ENCODE measurements at regions not wholly inside any gene's neighbourhood (a gene's known extent, or its start where the extent isn't known, plus 50 kb on each side); places are given as distances from the start of the nearest gene placed in this dataset.
"Not testable (repeated sequence)": the region's sequence is repeated elsewhere in the genome, so short reads cannot be mapped to it uniquely, and the experiment has no call there.

DNA sequence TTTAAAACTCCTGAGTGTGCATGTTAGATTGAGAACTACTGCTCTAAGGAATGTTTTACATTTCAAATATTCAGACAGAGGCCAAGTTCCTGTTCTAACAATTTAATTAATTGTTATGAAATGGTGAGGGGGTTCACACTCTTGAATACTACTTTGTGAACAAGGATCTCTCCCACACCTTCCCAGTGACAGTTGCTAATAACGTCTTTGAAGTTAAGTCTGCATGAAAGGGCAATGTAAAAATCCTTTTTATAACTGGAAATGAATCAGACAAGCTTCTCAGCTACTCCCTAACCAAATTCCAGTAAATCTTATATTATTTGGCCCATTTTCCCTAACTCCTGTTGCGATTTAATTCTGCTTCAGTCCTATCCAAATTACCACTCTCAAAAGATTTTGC, 828.5 kb upstream of the ADAMTS5 start:
- DNase-seq, result no peak

DNA sequence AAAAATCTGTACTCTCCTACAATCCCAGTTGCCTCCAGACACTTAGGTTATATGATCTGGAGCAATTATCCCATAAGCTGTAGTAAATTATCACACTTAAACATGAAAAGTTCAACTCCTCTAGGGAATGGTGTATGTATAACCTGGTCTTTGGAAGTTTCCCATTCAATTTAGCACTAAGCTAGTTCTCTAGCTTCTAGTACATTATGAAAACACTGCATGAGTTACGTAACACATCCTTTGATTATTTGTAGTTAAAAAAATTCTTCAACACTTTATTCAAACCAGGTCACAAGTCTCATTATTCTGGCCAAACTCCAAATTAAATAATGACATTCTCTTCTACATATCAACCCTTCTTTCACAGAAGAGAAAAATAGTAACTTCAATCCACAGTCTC, 827.0 kb upstream of the ADAMTS5 start:
- DNase-seq, result no peak

DNA sequence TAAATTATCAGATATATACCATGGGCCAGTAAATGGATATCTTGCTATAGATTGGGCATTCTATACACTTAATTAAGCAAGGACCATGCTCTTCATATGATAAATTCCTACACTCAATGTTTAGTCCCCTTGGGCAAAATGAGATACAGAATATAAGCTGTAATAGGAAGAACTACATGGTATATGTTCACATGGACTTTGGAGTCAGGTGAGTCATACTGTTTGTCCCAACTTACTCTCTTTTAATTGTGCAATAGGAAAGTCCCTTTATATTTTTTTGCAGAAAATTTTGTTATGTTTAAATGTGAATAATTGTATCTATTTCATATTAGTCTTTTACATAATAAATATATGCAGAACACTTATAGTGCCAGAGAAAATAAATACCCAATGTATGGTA, 820.2 kb upstream of the ADAMTS5 start:
- no peak for DNase-seq

DNA sequence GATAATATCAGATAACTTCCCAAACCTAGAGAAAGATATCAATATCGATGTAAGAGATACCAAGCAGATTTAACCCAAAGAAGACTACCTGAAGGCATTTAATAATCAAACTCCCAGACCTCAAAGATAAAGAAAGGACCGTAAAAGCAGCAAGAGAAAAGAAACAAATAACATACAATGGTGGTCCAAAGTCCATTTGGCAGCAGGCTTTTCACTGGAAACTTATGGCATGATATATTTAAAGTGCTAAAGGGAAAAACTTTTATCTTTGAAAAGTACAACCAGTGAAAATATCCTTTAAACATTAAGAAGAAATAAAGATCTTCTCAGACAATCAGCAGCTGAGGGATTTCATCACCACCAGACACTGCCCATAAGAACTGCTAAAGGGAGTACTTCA, 812.7 kb upstream of the ADAMTS5 start:
- DNase-seq, result no peak

DNA sequence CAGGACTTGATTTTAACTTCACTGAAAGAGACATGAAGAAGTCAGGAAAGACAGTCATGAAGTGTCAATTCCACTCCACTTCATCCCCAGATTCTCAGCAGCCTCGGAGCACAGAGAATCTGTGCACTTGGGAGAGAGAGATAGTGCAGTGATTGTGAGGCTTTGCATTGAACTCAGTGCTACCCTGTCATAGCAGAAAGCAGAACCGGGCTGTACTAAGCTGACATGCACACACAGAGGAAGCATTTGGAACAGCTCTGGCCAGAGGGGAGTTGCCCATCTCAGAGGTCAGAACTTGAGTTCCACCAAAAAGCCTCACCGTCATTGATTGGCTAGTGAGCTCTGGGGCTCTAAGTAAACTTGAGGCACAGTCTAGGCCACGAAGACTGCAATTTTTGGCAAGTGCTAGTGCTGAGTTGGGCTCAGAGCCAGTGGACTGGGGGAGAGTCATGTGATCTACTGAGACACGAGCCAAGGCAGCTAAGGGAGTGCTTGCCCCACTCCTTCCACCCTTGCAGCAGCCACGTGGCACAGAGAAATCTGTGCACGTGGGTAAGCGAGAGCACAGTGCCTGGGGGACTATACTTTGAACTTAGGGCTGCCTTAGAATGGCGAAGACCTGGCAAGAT, 810.2 kb upstream of the ADAMTS5 start:
- DNase-seq, result no peak

DNA sequence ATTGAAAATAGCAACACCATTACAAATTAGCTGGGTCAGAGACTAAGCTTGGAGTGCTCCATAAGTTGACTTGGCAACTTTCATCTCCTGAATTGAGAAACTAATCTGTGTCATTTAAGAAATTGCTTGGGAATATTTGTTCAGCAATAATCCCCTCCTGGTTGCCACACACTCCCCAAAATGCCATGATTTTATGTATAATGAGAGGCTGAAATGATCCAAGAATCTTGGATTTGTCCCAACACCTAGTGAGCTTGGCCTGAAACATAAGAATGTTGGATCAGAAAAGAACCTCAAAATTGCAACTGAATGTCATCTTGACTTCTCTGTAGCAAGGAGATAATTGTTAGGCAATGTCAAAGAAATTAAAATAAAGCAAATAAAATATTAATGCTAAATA, 805.9 kb upstream of the ADAMTS5 start:
- no peak for DNase-seq

DNA sequence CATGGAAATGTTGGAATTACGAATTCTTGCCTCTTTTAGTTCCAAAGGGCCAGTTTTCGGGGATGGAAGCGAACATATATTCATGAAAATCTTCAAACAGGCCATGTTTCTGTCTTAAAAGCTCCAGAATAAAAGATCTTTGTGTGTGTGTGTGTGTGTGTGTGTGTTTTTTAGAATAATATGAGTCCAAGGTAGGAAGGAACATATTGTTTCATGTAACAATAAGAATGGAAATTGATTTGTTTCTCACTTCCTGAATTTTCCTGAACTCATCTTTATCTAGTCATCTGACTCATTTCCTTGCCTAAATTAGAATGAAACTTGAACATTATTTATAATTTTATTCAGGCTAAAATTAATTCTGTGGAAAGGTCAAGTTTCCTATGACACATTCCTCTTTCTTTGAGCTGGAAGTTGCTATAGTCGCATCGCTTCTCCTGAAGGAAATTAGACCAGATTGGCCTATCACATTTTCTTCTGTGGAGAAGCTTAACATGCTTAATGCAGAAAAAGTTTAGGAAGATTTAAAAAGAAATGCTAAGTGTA, 805.1 kb upstream of the ADAMTS5 start:
- DNase-seq, result no peak

DNA sequence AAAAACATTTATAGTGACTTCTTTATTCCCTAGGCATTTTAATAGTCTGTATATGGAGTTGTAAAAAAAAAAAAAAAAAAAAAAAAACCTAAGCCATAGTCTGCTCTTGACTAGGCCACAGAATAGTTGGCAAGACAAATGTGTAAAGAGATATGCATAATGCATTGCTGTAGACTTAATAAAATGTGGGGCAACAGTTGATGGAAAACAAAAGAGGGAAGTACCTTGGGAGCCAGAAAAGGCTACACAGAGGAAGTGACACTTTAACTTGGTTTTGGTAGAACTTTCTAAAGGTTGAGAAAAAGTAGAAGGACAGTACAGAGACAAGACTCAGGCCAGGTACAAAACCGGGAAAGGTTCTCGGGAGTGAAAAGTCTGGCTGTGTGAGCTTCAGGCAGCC, 802.9 kb upstream of the ADAMTS5 start:
- no peak for DNase-seq

DNA sequence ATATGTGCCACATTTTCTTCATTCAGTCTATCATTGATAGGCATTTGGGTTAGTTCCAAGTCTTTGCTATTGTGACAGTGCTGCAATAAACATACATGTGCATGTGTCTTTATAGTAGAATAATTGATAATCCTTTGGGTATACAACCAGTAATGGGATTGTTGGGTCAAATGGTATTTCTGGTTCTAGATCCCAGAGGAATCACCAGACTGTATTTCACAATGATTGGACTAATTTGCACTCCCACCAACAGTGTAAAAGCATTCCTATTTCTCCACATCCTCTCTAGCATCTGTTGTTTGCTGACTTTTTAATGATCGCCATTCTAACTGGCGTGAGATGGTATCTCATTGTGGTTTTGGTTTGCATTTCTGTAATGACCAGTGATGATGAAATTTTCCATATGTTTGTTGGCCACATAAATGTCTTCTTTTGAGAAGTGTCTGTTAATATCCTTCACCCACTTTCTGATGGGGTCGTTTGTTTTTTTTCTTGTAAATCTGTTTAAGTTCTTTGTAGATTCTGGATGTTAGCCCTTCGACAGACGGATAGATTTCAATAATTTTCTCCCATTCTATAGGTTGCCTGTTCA, 801.3 kb upstream of the ADAMTS5 start:
- DNase-seq, result not testable (repeated sequence)

DNA sequence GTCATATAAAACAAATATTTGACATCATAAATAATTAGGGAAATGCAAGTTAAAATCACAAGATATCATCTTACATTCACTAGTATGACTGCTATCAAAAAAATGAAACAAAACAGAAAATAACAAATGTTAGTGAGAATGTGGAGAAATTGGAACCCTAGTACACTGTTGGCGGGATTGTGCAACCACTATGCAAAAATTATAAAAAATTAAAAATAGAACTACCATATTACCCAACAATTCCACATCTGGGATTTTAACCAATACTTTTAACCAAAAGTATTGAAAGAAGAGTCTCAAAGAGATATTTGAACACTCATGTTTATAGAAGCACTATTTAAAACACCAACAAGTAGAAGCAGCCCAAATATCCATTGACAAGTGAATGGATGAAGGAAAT, 797.2 kb upstream of the ADAMTS5 start:
- DNase-seq, result no peak

DNA sequence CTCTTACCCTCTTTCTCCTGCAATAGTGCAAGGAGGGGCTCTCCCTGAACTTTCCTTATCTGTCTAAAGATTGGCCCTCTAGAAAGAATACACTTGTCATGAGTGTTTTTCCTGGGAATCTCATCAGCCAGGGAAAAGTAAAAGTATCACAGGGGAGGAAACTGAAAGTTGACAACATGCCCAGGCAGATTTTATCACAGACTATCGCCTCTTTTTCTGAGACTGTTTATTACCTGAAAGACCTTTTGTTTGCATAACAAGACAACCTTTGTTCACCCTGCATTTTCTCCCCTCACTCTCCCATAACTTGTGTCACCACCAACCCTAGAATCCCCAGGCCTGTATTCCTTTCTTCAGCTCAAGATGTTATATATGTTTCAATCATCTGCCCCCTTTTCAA, 794.7 kb upstream of the ADAMTS5 start:
- no peak for DNase-seq

DNA sequence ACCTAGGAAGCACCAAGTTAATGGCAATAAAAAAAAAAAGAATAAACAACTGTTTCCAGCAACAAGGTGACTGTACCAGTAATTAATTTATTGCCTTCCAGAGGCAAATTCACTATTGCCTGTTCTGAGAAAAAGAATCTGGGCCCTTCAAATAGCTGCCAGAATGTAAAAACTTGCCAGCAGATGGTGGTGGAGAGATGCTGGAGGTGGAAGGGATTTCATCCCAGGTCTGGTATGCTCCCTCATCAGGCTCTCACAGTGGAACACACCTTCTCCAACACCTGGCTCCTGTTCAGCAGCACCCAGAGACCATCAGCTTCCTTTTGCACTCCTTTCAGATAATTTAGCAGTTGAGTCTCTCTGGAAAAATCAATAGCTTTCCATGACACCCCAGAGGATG, 792.9 kb upstream of the ADAMTS5 start:
- DNase-seq, result no peak

DNA sequence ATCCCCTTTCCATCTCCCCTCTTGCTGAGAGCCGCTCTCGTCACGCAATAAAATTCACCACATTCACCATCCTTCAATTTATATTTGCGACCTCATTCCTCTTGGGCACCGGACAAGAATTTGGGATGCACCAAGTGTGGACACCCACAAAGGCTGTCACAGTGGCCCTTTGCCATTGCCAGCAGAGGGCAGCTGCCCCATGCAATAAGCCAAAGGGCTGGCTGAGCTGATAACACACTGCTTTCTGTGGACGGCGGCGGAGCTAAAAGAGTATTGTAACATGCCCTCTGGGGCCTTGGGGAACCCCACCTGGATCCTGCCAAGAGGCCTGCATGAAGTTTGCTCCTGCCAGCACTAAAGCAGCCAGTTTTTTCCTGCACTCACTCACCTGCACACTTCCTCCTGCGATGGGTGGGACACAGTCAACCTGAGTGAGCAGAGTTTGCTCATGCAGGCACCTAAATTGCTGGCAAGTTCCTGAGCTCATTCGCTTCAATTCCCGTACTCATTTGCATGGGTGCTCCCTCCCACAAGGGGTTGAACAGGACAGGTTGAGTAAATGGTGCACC, 792.3 kb upstream of the ADAMTS5 start:
- DNase-seq, result no peak

DNA sequence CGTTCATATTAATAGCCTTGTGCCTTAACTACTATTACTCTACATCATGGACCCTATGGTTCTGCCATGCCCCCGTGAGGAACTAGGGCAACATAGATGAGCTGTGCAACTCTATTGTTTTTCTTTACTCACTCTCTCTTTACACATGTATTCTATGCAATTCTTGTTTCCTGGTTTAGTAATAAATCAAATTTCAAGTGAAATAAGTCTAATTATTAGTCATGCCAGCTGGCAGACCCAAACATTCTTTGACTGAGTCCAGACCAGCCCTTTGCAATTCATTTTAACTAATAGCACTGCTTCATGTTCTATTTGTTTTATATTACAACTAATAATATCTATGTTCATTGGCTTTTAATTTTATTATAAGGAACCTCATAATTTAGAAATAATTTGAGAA, 789.3 kb upstream of the ADAMTS5 start:
- no peak for DNase-seq

DNA sequence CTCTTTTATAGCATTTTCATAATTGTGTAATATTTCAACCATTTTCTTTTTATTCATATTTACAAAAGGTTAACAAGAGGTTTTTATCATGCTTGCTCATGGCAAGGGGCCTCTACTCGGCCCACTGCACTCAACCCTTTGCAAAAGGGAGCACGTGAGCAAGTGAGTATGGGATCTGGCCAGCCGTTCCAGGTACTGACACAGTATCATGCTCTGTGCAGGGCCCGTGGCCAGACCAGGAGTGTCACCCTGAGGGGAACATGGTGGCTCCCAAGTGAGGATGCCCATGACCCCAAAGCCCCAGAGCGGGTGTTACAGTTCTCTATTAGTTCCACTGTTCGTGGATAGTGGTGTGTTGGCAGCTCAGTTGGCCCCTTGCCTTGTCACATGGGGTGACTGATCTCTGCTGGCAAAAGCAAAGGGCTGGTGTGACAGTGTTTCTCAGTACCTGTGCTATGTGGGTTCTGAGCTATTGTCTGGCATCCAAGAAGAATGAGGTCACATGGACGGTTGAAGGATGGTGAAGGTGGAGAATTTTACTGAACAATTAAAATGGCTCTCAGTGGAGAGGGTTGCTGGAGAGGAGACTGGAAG, 777.2 kb upstream of the ADAMTS5 start:
- no peak for DNase-seq

DNA sequence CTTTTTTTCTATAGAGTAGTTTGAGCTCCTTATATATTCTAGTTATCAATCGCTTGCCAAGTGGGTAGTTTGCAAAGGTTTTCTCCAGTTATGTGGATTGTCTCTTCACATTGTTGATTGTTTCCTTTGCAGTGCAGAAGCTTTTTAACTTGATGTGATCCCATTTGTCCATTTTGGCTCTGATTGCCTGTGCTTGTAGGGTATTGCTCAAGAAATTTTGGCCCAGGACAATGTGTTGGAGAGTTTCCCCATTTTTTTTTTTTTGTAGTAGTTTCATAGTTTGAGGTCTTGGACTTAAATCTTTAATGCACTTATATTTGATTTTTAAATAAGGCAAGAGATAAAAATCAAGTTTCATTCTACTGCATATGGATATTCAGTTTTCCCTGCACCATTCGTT, 774.8 kb upstream of the ADAMTS5 start:
- no peak for DNase-seq

DNA sequence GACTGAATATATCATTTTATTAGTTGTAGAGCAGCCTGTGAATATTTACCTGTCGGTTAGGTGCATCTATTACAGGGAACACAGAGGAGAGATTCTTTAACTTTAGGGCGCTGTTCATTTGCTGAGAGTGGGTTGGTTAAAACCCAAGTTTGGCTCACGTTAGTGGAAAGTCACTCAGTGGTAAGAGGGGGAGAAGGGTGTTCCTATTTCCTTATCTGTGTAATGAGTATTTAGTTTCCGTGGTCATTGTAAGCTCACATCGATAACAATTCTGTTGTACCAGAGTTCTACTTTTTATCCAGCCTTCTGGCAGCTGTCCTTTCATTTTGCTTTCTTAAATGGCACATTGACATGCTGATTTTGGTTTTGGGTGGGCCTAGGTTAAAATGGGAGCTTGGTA, 773.2 kb upstream of the ADAMTS5 start:
- DNase-seq, result no peak

DNA sequence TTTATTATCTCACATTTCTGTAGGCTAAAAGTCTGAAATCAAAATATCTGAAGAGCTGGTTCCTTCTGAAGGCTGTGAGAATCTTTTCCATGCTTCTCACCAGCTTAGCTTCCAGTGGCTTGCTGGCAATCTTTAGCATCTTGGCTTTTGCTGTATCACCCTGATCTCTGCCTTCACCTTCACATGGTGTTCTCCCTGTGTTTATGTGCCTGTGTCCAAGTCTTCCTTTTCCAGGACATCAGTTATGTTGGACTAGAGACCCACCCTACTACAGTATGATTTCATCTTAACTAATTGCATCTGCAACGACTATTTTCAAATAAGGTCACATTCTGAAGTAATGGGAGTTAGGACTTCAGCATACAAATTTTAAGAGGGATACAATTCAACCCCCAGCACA, 772.3 kb upstream of the ADAMTS5 start:
- DNase-seq, result no peak

DNA sequence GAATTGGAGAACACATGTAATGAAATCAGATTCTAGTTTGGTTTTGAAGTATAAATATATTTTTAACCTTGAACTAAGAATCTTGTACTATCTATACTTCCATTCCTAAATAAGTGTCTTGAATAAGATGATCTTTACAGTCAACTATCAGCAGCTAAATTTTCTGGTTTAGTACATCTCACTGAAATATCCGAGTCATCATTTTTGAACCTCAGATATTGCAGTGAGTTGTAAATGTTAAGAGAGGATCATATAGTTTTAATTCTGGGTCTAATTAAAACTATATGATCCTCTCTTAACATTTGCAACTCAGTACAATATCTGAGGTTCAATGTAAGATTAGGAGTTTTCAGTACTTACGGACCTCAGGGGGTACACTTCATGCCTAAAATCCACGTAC, 768.8 kb upstream of the ADAMTS5 start:
- no peak for DNase-seq

DNA sequence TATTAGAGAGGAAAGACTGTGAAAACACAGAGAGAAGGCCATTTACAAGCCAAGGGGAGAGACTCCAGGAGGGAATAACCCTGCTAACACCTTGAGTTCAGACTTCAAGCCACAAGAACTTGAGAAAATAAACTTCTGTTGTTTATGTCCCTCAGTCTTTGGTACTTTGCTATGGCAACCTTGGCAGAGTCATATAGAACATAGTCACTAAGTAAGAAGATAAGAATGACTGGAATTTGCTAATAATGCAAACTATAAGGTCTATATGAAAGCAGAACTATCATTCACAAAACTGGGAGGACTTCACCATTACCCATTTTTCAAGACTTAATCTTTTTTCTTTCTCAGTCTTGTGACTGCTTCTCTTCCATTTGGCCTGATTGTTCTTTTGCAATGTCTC, 767.3 kb upstream of the ADAMTS5 start:
- no peak for DNase-seq

DNA sequence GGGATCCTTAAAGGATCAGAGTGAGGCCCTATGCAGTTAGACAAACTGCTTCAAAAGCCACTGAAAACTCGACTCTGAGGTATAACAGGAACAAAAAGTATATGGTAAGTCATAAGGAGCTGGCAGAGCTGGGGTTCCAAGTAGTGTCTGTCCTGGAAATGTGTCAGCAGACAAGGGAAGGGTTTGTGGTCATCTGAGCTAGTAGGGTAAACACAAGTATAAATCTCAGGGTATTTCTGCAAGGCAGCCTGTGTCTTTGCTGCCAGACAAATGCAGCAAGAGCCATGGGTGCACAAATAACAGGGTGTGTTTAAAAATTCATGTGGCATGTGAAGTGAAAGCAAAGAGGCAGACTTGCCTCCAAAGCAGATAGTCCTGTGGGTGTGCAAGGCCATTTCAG, 759.0 kb upstream of the ADAMTS5 start:
- no peak for DNase-seq

DNA sequence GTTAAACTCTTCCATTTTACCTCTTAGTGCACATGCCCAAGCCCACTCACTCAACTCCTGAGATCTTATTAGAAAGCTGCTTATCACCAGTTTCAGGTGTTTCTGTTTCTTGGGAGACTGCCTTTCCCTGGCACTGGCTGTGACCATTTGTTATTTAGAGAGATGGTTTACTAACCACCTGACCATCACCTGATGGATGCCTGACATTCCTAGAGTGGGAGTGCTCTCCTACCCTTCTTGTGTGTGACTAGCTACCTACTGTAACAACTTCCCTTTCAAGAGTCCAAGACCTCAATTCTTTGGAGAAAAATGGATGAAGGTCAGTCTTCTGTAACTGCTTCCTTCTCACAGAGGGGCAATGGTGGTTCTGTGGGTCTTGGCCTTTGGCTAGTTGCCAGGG, 755.2 kb upstream of the ADAMTS5 start:
- DNase-seq, result no peak

DNA sequence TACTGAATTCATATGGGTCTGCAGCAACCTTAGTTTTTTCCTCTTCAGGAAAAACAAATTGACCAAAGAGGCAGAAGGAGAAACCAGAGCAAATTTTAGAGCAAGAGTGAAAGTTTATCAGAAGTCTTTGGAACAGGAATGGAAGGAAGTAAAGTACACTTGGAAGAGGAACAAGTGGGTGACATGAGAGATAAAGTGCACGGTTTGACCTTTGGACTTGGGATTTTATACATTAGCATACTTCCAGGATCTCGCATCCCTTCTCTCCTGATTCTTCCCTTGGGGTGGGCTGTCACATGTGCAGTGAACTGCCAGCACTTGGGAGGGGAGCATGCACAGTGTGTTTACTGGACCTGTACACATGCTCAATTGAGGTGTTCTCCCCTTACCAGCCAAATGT, 754.8 kb upstream of the ADAMTS5 start:
- DNase-seq, result no peak

DNA sequence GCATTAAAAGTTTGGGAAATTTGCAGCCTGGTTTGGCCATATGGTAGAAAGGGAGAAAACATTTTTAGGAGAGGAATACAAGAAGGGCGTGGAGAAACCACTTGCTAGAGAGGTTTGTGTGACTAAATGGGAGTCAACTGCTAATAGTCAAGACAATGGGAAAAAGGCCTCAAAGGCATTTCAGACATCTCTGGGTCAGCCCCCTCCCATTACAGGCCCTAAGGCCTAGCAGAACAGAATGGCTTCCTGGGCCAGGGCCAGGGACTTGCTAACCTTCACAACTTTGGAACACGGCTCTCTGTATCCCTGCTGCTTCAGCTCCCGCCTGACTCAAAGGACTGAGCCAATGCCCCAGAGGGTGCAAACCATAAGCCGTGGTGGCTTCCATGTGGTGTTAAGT, 752.3 kb upstream of the ADAMTS5 start:
- no peak for DNase-seq
